ENCODE measurements at regions not wholly inside any gene's neighbourhood (a gene's known extent, or its start where the extent isn't known, plus 50 kb on each side); places are given as distances from the start of the nearest gene placed in this dataset.

GRCh38 chr2:53182601-53183000 lies 585.0 kb upstream of the CHAC2 start:
- ChIA-PET CTCF (no interaction called here), POLR2A (no interaction called here)
- Mint-ChIP-seq H3K27me3 (ENCODE audit: insufficient read depth, unreplicated experiment) (no peaks in the 10 kb centered on the region), H3K36me3 (ENCODE audit: insufficient read depth, unreplicated experiment) (no peaks in the 10 kb centered on the region), H3K9me3 (ENCODE audit: unreplicated experiment) (no peaks in the 10 kb centered on the region), H3K27ac (ENCODE audit: low read depth, unreplicated experiment) (no peak overlapping the region), H3K4me1 (ENCODE audit: insufficient read depth, unreplicated experiment) (no peaks in the 10 kb centered on the region), H3K4me3 (ENCODE audit: unreplicated experiment) (no peak overlapping the region)
- no peak for DNase-seq (ENCODE audit: unreplicated experiment)
- no TSS peak for BruUV-seq (replicated peaks)
- intact Hi-C loops (cut with micrococcal nuclease), result no loop called here
- TF ChIP-seq, protein P1, sequence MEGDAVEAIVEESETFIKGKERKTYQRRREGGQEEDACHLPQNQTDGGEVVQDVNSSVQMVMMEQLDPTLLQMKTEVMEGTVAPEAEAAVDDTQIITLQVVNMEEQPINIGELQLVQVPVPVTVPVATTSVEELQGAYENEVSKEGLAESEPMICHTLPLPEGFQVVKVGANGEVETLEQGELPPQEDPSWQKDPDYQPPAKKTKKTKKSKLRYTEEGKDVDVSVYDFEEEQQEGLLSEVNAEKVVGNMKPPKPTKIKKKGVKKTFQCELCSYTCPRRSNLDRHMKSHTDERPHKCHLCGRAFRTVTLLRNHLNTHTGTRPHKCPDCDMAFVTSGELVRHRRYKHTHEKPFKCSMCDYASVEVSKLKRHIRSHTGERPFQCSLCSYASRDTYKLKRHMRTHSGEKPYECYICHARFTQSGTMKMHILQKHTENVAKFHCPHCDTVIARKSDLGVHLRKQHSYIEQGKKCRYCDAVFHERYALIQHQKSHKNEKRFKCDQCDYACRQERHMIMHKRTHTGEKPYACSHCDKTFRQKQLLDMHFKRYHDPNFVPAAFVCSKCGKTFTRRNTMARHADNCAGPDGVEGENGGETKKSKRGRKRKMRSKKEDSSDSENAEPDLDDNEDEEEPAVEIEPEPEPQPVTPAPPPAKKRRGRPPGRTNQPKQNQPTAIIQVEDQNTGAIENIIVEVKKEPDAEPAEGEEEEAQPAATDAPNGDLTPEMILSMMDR (IDR thresholded peaks at IDR 0.05; ENCODE audit: unreplicated experiment), result no peak

DNA sequence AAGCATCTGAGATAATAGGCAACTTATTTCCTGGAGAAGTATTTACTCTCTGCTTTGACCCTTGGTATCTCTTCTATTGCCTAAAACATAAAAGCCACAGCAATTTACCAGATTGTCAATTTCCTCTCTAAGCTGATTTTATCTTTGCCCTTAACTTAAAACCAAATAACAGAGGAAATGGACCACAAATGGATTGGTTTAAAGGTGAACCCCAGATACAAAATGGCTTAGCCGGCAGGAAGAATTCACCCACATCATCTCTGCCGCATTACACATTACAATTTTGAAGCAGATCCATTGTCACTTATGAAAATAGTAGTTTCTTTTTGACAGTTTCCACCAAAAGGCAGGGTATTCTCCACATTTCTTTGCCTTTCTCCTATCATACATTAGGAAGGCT lies 585.8 kb upstream of the CHAC2 start:
- H3K9me3 Mint-ChIP-seq (ENCODE audit: unreplicated experiment), result no peaks in the 10 kb centered on the region

DNA sequence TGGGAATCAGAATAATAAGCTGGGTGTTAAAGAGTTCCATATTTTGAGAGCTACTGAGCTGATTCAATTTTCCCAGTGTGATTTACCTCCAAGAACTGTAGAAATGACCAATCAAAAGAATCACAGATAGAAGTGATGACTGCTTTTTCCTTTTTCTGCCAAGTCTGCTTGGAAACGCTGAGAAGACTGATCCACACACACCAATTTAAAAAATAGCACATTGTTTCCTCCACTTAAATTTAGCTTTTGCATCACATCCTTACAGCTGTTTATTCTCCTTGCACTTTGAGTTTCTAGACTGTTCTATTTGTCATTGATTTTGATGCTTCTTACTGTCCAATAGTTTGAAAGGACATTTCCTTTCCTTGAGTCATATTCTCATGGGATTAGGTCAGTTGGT lies 590.3 kb upstream of the CHAC2 start:
- Mint-ChIP-seq H3K4me3 (ENCODE audit: unreplicated experiment) (no peak overlapping the region), H3K27ac (ENCODE audit: low read depth, unreplicated experiment) (no peak overlapping the region), H3K4me1 (ENCODE audit: insufficient read depth, unreplicated experiment) (no peaks in the 10 kb centered on the region), H3K9me3 (ENCODE audit: unreplicated experiment) (no peaks in the 10 kb centered on the region), H3K36me3 (ENCODE audit: insufficient read depth, unreplicated experiment) (no peaks in the 10 kb centered on the region), H3K27me3 (ENCODE audit: insufficient read depth, unreplicated experiment) (no peaks in the 10 kb centered on the region)
- no peak for DNase-seq (ENCODE audit: unreplicated experiment)
- POLR2A ChIA-PET, result no interaction called here
- TF ChIP-seq, protein P1 (IDR thresholded peaks at IDR 0.05; ENCODE audit: unreplicated experiment), result no peak
- intact Hi-C loops (cut with micrococcal nuclease), result no loop called here
- no TSS peak for BruUV-seq (replicated peaks)
- CTCF ChIA-PET, result interaction anchor here (0.6 to 0.7 kb wide), 2 partner anchors 8 to 20 kb away, joined by 3 to 5 read pairs; no protein-coding TSS in a partner anchor

More for the DNA sequence above, 585.8 kb upstream of the CHAC2 start:
- TF ChIP-seq, protein P1 (IDR thresholded peaks at IDR 0.05; ENCODE audit: unreplicated experiment), result no peak
- H3K27ac Mint-ChIP-seq (ENCODE audit: low read depth, unreplicated experiment), result no peak overlapping the region
- BruUV-seq (replicated peaks), result no TSS peak
- H3K4me1 Mint-ChIP-seq (ENCODE audit: insufficient read depth, unreplicated experiment), result no peaks in the 10 kb centered on the region
- CTCF ChIA-PET, result no interaction called here
- H3K27me3 Mint-ChIP-seq (ENCODE audit: insufficient read depth, unreplicated experiment), result no peaks in the 10 kb centered on the region
- no peak for DNase-seq (ENCODE audit: unreplicated experiment)
- intact Hi-C loops (cut with micrococcal nuclease), result no loop called here
- no peaks in the 10 kb centered on the region for H3K36me3 Mint-ChIP-seq (ENCODE audit: insufficient read depth, unreplicated experiment)
- no peak overlapping the region for H3K4me3 Mint-ChIP-seq (ENCODE audit: unreplicated experiment)
- POLR2A ChIA-PET, result no interaction called here

GRCh38 chr2:53174539-53174938 lies 593.1 kb upstream of the CHAC2 start:
- no peak for DNase-seq (ENCODE audit: unreplicated experiment)
- TF ChIP-seq, protein P1 (IDR thresholded peaks at IDR 0.05; ENCODE audit: unreplicated experiment), result no peak
- POLR2A ChIA-PET, result no interaction called here
- no peak overlapping the region for H3K27ac Mint-ChIP-seq (ENCODE audit: low read depth, unreplicated experiment)
- H3K36me3 Mint-ChIP-seq (ENCODE audit: insufficient read depth, unreplicated experiment), result no peaks in the 10 kb centered on the region
- no peaks in the 10 kb centered on the region for H3K4me1 Mint-ChIP-seq (ENCODE audit: insufficient read depth, unreplicated experiment)
- H3K27me3 Mint-ChIP-seq (ENCODE audit: insufficient read depth, unreplicated experiment), result no peaks in the 10 kb centered on the region
- BruUV-seq (replicated peaks), result no TSS peak
- H3K4me3 Mint-ChIP-seq (ENCODE audit: unreplicated experiment), result no peak overlapping the region
- no peaks in the 10 kb centered on the region for H3K9me3 Mint-ChIP-seq (ENCODE audit: unreplicated experiment)
- CTCF ChIA-PET, result no interaction called here
- intact Hi-C loops (cut with micrococcal nuclease), result no loop called here
